ENCODE measurements at regions not wholly inside any gene's neighbourhood (a gene's known extent, or its start where the extent isn't known, plus 50 kb on each side); places are given as distances from the start of the nearest gene placed in this dataset.
A peak's percentile ranks its signal among the peaks of the same experiment; 100 is the strongest.

DNA sequence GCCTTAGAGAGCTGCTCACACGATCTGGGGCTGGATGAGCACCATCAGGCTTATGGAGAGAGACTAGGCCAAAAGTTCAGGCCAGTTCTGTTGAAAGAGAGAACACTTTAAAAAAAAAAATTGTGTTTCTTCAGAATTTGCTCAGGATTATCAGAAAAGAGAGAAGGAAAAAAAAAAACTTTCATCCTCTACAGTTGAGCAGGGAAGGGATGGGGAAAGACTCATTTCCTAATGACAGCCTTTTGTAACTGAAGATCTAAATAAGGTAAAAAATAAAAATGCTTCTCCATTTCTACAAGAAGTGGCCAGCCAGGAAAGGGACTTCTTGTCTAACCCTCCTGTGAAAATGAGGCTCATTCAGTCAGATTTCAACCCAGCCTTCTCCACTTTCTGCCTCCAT lies 134.8 kb downstream of the LY86 start:
- TF ChIP-seq, protein P1, sequence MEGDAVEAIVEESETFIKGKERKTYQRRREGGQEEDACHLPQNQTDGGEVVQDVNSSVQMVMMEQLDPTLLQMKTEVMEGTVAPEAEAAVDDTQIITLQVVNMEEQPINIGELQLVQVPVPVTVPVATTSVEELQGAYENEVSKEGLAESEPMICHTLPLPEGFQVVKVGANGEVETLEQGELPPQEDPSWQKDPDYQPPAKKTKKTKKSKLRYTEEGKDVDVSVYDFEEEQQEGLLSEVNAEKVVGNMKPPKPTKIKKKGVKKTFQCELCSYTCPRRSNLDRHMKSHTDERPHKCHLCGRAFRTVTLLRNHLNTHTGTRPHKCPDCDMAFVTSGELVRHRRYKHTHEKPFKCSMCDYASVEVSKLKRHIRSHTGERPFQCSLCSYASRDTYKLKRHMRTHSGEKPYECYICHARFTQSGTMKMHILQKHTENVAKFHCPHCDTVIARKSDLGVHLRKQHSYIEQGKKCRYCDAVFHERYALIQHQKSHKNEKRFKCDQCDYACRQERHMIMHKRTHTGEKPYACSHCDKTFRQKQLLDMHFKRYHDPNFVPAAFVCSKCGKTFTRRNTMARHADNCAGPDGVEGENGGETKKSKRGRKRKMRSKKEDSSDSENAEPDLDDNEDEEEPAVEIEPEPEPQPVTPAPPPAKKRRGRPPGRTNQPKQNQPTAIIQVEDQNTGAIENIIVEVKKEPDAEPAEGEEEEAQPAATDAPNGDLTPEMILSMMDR (IDR thresholded peaks at IDR 0.05; ENCODE audit: insufficient read depth, low read length, missing control alignments): no peak
- ChIA-PET POLR2A (no interaction called here), CTCF (interaction anchor here (0.7 to 4.6 kb wide), 24 partner anchors 9 to 892 kb away, joined by 3 to 69 read pairs (median 4); partner anchors contain the start of genes CAGE1 and RIOK1)
- H3K4me3 ChIP-seq (ENCODE audit: low read depth, low read length): no peak overlapping the region
- DNase-seq (ENCODE audit: low read depth, low spot score): no peak

DNA sequence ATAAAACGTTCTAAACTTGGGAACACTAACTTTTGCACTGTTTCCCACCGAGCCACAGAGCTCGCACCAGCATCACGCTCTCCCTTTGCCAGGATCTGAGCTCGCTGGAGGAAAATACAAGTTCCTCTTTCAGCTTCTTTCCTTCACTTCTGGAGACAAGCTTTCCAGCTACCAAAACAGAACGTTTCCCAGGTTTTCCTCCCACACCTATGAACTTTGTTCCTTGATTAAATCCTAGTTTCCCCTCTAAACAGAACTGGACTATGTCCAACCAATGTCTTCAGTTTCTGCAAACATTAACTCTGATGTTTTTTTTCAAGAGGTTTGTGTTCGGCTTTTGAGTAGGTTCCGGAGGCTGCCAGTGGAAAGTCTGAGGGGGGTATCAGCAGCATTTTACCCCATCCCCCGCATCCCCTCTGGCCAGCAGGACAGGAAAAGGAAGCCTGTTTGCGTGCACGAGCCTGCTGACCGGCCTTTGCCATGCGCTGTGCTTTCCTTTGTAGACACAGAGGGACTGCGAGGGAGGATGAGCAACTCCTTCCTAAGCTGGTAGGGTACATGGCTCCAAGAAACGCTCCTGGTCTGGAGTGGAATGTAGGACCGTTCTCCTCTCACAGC lies 135.5 kb downstream of the LY86 start:
- CTCF ChIA-PET: interaction anchor here (0.6 to 4.6 kb wide), 44 partner anchors 10 to 892 kb away, joined by 3 to 69 read pairs (median 4); partner anchors contain the start of genes CAGE1 and RIOK1
- H3K4me3 ChIP-seq (ENCODE audit: low read depth, low read length): peak overlapping the region; percentile 47; the same call in 1 of the 2 replicates
- POLR2A ChIA-PET: no interaction called here
- TF ChIP-seq, protein P1 (IDR thresholded peaks at IDR 0.05; ENCODE audit: insufficient read depth, low read length, missing control alignments): no peak
- no peak for DNase-seq (ENCODE audit: low read depth, low spot score)

DNA sequence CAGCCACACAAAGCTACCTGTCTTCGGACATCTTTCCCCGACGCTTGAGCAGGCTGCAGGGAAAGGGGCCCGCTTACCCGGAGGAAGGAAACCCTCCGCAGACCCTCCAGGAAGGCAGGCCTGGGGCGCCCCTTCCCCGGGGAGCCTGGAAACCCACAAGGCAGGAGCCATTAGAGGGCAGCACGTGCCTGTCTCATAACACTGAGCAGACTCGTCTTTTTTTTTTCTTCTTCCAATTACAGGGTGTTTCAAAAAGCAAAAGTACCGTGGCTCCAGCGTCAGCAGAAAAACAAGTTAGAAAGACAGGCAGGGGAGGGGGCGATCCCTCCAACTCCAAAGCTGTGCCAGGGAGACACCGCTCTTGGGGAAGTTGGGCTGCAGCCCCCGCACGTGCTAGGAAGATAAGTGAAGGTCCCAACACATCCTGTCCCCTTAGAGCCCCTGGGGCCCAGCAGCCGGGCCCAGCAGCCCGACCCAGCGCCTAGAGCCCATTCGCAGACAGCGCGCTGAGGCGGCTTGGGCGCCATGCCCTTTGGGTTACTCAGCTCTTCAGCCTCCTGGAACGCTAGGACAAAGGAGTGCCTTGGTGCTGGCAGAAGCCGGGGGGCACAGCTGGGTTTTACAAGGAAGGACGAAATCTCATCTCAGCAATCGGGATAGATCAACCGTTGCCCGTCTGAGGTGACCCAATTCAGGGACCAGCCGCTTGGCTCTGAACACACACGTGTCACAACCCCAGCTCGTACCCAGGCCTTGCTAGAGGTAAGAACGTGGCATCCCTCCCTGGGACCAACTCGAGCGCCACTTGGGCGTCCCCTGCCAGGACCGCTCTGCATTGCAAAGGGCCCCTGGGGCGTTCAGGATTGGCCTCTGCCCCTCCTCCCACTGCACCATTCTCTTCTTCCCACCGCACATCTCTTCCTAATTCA lies 136.3 kb downstream of the LY86 start:
- ChIA-PET CTCF (interaction anchor here (0.6 to 4.6 kb wide), 52 partner anchors 10 to 843 kb away, joined by 3 to 69 read pairs (median 4); partner anchors contain the start of genes CAGE1 and RIOK1), POLR2A (no interaction called here)
- TF ChIP-seq, protein P1 (IDR thresholded peaks at IDR 0.05; ENCODE audit: insufficient read depth, low read length, missing control alignments): peak; percentile 72
- H3K4me3 ChIP-seq (ENCODE audit: low read depth, low read length): peak overlapping the region; percentile 47
- peak; percentile 26 for DNase-seq (ENCODE audit: low read depth, low spot score)

DNA sequence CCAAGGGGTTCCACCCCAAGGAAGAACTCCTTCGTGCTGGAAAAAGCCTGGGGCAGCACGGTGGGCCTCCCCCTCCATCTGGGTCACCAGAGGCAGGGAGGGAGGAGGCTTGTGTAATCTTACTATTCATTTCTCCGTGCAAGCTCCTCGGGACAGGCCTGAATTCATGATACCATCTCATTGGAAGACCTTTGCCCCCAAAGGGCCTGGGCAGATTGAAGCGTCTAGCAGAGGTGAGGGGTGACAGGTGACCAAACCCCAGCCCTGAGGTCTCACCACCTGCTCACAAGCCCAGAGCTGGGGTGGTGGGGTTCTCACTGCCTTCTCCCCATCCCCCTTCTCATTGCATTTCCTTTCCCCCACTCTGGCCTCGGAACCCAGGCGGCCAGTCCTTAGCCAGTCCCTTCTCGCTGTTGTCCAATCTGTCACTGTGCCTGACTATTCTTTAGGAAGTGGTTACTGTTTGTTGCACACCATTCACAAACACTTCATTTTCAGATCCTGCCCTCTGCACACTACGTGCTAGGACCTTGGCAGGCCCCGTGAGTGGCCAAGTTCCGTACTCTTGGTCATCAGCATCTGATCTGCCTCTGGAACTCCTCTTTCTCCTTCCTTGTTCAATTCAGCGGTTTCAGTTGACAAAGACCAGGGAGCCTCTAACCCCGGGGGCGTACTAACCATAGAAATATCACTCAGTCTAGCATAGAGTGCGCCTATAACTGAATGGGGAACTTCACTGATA lies 137.1 kb downstream of the LY86 start:
- ChIA-PET POLR2A (no interaction called here), CTCF (interaction anchor here (0.7 to 4.6 kb wide), 22 partner anchors 12 to 664 kb away, joined by 3 to 69 read pairs (median 4); partner anchors contain the start of genes CAGE1 and RIOK1)
- no peak overlapping the region for H3K4me3 ChIP-seq (ENCODE audit: low read depth, low read length)
- TF ChIP-seq, protein P1 (IDR thresholded peaks at IDR 0.05; ENCODE audit: insufficient read depth, low read length, missing control alignments): no peak
- no peak for DNase-seq (ENCODE audit: low read depth, low spot score)

DNA sequence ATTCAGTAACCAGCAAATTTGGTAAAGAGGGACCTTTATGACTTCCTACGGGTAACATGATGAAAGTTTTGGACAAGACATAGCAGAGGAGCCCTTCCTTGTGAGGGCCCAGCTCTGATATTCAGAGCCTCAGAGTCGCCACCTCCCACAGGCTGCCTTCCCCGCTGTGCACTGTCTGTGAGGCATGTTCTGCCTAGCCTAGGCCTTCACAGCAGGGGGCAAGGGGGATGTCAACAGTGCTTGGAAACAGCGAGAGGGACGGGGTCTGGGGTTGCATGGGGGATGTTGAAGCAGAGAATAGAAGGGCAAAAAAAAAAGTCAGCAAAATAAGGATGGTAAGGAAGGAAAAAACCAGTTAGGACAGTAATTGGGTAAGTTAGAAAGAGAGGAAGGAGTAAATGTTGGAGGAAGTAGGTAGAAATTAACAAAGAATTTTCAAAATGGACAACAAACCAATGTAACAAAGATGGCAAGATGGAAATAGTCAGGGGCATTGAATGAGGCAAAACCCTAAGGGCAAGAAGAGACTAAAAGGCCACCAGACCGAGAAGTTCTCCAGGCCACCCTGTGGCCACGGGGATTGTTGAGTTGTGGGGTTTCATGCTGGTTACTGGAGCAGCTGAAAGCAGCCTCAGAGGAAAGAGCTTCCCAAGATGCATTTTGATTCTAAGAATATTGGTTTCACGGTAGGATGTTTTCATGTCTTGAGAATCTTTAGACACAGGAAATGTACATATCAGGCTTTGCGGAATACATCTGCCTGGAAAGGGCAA lies 139.8 kb downstream of the LY86 start:
- TF ChIP-seq, protein P1 (IDR thresholded peaks at IDR 0.05; ENCODE audit: insufficient read depth, low read length, missing control alignments): no peak
- POLR2A ChIA-PET: no interaction called here
- no peak overlapping the region for H3K4me3 ChIP-seq (ENCODE audit: low read depth, low read length)
- DNase-seq (ENCODE audit: low read depth, low spot score): no peak
- CTCF ChIA-PET: interaction anchor here (0.6 to 1.6 kb wide), 6 partner anchors 8 to 515 kb away, joined by 3 to 11 read pairs (median 4); no protein-coding TSS in a partner anchor

Data from AG04449 (cell line).